ENCODE measurements at regions not wholly inside any gene's neighbourhood (a gene's known extent, or its start where the extent isn't known, plus 50 kb on each side); places are given as distances from the start of the nearest gene placed in this dataset.

- no peak for DNase-seq (ENCODE audit: low spot score)
These were observed 92.7 kb upstream of the TNC start for GRCh38 chr9:115210699-115211098.

GRCh38 chr9:115211413-115212124, 93.6 kb upstream of the TNC start:
- DNase-seq (ENCODE audit: low spot score) = no peak

DNA sequence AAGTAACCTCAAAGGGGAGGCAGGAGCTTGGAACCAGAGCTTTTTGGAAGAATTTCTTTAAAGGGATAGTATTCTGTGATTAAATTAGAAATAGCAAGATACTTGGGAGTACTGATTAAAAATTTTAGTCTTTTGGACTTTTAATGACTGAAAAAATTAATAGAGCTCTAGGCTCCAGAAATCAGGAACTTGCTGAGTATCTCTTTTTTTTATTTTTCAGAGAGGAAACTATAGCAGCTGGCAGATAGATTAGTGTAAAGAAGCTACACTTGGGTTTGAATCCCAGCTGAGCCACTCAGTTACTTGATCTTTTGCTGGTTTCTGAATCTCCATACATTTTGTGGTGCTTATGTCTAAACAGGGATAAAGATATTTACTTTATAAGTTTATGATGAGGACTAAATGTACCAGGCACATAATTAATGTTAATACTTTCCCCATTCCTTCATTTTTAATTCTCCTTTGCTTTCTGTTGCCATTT, 94.2 kb upstream of the TNC start:
- no peak for DNase-seq (ENCODE audit: low spot score)

- DNase-seq (ENCODE audit: low spot score) = no peak
These were observed 94.9 kb upstream of the TNC start for GRCh38 chr9:115212832-115213231.

- no peak for DNase-seq (ENCODE audit: low spot score)
These were observed 95.9 kb upstream of the TNC start for GRCh38 chr9:115213818-115214334.

DNA sequence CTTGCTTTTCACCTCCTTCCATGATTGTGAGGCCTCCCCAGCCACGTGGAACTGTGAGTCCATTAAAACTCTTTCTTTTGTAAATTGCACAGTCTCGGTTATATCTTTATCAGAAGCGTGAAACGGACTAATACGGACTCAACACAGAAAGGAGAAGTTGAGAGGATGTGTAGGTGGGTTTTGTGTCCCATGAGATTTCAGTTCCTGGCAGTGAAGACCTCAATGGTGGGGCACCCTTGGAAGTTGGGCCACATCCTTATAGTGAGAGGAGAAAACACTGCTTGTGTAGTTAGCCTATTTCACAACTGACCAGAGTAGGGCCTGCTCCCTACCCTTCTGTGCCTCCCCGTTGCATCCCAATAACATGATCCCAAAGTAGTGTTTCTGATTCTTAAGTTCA, 98.9 kb upstream of the TNC start:
- no peak for DNase-seq (ENCODE audit: low spot score)

- no peak for DNase-seq (ENCODE audit: low spot score)
These were observed 102.5 kb upstream of the TNC start for GRCh38 chr9:115220319-115221005.

- DNase-seq (ENCODE audit: low spot score) = no peak
These were observed 105.5 kb upstream of the TNC start for GRCh38 chr9:115223471-115223870.

- no peak for DNase-seq (ENCODE audit: low spot score)
These were observed 107.6 kb upstream of the TNC start for GRCh38 chr9:115225459-115226116.

DNA sequence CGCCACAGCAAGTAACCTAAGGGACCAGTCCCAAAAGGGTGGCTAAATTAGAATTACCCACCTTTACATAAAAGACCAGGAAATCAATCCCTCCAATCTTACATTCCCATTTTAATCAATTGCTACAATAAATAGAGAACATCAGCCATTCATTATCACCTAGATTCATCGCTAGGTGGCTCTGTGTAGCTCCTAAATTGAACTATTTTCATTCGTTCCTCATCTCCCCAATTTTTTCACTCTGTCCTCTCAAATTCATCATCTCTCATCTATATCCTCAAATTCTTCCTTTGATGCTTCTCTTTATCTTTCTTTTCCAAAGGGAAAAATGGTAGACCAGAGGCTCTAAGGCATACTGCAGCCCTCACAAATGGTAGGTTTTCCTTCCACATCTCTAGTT, 108.2 kb upstream of the TNC start:
- DNase-seq (ENCODE audit: low spot score) = no peak

DNA sequence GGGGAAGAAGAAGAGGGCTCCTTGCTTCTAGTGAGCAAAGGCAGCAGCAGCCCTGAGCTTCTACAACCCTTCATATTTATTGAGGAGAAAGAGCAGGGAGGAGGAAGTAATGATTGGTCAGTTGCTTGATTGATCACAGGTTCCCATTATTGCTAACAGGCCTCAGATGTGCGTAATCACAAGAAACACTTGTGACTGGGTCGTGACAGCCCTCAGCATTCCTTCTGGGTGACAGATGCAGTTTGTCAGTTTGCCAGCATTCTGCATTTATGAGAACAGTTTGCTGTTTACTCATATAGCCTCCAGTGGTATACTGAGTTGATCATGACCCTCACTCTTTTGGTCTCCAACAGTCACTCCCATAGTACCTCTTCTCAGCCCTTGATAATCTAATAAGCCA, 111.5 kb upstream of the TNC start:
- DNase-seq (ENCODE audit: low spot score) = no peak

- no peak for DNase-seq (ENCODE audit: low spot score)
These were observed 113.1 kb upstream of the TNC start for GRCh38 chr9:115230924-115231515.

DNA sequence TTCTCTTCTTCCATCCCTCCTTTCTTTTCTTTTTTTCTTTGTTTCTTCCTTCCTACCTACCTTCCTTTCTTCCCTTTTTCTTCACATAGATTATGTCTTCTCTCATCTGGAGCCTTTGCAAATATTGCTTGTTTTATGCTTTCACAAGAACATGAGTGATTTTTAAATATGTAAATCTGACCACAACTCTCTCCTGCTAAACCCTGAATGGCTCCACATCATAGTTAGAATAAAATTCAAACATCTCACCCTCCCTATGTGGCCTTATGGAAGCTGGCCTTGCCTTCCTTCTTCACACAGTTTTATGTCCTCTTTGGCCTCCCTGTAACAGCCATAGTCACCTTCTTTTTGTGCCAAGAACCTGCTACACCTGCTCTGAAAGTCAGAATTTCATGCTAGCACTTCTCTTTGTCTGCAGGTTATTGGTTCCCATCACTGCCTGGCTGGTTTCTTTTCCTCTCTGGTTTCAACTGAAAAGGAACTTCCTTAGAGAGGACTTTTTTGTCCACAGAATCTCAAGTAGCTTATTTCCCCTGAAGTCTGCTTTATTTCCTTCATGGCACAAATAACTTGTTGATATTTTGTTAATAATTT, 114.3 kb upstream of the TNC start:
- no peak for DNase-seq (ENCODE audit: low spot score)

GRCh38 chr9:115234094-115234493, 116.1 kb upstream of the TNC start:
- DNase-seq (ENCODE audit: low spot score) = no peak

DNA sequence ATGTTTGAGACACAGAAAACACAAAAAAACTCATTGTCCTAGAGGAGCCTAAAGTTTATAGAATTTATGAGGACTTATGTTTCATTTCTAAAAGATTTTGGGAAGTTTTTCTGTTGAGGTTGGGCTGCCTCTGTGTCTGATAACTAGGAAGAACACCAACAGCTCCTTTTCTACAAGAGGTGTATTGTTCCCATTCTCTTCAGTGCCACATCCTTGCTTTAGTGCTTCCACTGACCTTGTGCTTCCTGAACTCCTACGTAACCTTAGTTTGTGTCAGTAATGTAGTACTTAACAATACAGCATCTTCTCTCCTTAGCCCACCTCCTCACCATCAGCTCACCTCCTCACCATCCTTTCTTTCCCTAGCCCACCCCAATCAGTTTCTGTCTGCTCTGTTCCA, 117.3 kb upstream of the TNC start:
- DNase-seq (ENCODE audit: low spot score) = no peak

GRCh38 chr9:115237385-115237998, 119.5 kb upstream of the TNC start:
- DNase-seq (ENCODE audit: low spot score) = no peak

DNA sequence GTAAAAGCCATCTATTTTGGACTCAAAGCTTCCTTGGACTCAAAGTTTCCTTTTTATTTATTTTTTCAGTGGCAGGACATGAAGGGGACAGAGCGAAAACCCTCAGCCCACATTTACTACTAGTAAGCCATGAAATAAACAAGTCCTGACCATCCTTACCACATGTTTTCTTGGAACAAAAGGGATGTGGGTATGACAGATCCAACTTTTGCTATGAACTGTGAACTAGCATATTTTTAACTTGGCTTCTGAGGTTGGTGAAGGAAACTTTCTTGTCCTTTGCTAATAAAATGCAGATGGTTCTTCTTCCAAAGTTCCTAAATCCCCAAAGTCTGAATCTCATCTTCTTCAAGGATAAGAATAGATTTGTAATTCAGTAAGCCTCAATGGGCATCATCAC, 122.7 kb upstream of the TNC start:
- no peak for DNase-seq (ENCODE audit: low spot score)

GRCh38 chr9:115241641-115242040, 123.7 kb upstream of the TNC start:
- no peak for DNase-seq (ENCODE audit: low spot score)

- no peak for DNase-seq (ENCODE audit: low spot score)
These were observed 131.5 kb upstream of the TNC start for GRCh38 chr9:115249488-115249887.

- DNase-seq (ENCODE audit: low spot score) = no peak
These were observed 132.7 kb upstream of the TNC start for GRCh38 chr9:115250621-115251032.

DNA sequence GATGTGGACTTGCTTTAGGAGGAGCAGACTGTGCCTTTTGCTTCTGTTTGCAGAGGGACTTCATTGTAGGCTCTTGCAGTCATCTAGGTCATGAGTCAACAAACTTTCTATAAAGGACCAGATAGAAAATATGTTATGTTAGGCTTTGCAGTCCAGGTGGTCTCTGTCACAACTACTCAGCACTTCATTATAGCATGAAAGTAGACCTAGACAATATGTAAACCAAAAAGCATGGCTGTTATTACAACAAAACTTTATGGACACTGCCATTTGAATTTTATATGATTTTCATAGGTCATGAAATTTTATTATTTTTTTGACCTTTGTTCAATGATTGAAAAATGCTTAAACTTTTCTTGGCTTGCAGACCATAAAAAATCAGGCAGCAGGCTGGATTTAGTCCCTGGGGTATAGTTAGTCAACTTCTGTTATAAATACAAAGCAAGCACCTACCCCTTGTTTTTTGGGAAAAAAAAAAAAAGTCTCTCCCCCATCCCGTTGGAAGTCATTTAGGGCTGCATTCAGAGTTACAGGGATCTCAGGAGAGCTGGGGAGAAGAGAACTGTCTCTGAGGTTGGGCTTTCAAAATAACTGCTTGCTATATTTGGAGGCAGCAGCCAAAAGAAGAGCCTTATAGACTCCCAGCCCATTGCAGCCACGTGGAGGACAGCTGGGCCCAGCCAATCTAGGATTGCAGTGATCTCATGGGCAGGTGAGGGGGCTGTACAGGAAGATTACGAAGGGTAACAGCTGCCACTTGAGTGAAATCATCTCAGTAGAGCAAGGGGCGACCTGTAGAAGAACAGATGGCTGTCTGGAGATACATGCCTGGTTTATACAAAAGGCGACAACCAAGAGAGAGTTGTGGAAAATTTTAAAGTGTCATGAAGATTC, 136.6 kb upstream of the TNC start:
- no peak for DNase-seq (ENCODE audit: low spot score)

Data from ecto neural progenitor cell (in vitro differentiated cells).